ENCODE measurements at regions not wholly inside any gene's neighbourhood (a gene's known extent, or its start where the extent isn't known, plus 50 kb on each side); places are given as distances from the start of the nearest gene placed in this dataset.

- in situ Hi-C loops (cut with MboI) (no loop called here), intact Hi-C loops (cut with micrococcal nuclease; ENCODE audit: unreplicated experiment) (no loop called here)
- no peak for TF ChIP-seq KLF5 (IDR thresholded peaks at IDR 0.05; ENCODE audit: partially characterized antibody)
- no peak for TF ChIP-seq TCF12 (IDR thresholded peaks at IDR 0.05; ENCODE audit: low read depth, low read length)
- TF ChIP-seq CBX5 (IDR thresholded peaks at IDR 0.05; ENCODE audit: low read depth) = no peak
- no peaks in the 10 kb centered on the region for H3K36me3 ChIP-seq (ENCODE audit: control insufficient read depth in 2 of 2, insufficient read depth in 2 of 2, low read length in 1 of 2)
- H3K9me3 ChIP-seq (replicated peaks; ENCODE audit: control insufficient read depth, insufficient read depth, low read length) = no peaks in the 10 kb centered on the region
- H3K4me1 ChIP-seq (ENCODE audit: control insufficient read depth, insufficient read depth, low read length) = no peaks in the 10 kb centered on the region
- no peak overlapping the region for H2AFZ ChIP-seq (ENCODE audit: control insufficient read depth, low read depth, low read length)
- WGBS (ENCODE audit: insufficient coverage, insufficient replicate concordance, low lambda C conversion rate, missing lambda C conversion rate) = 79% methylated on average over 4 of the region's 4 CpGs
- no peak for ATAC-seq
- H3K9ac ChIP-seq (ENCODE audit: control insufficient read depth, insufficient read depth, low read length) = no peak overlapping the region
- ChIA-PET SMC1A (ENCODE audit: uncharacterized antibody, unreplicated experiment) (interaction anchor here (1.1 kb wide), 1 partner anchor 10 kb away, joined by 3 read pairs; no protein-coding TSS in a partner anchor), RAD21 (ENCODE audit: unreplicated experiment) (no interaction called here), POLR2A (no interaction called here), CTCF (interaction anchor here (0.6 kb wide), 1 partner anchor 271 kb away, joined by 3 read pairs; no protein-coding TSS in a partner anchor)
- no peak overlapping the region for H3K4me3 ChIP-seq
- no TSS peak for BruUV-seq (replicated peaks)
- DNase-seq (ENCODE audit: low read depth, low spot score) = no peak
- H3K27me3 ChIP-seq (replicated peaks in 1 of 2; ENCODE audit: control insufficient read depth in 2 of 2, insufficient read depth in 2 of 2, low read length in 1 of 2) = no peaks in the 10 kb centered on the region
- no peaks in the 10 kb centered on the region for H3K79me2 ChIP-seq (ENCODE audit: control insufficient read depth, insufficient read depth, low read length)
- no peak overlapping the region for H3K27ac ChIP-seq (ENCODE audit: control insufficient read depth, insufficient read depth)
- FAIRE-seq = no peak
- H3K4me2 ChIP-seq (ENCODE audit: control insufficient read depth, insufficient read depth) = no peak overlapping the region
- no peaks in the 10 kb centered on the region for H4K20me1 ChIP-seq (ENCODE audit: control insufficient read depth, insufficient read depth)
Observed at GRCh38 chr5:96141749-96142148, 180.1 kb upstream of the ELL2 start.

- BruUV-seq (replicated peaks) = no TSS peak
- H4K20me1 ChIP-seq (ENCODE audit: control insufficient read depth, insufficient read depth) = no peaks in the 10 kb centered on the region
- H3K27me3 ChIP-seq (replicated peaks in 1 of 2; ENCODE audit: control insufficient read depth in 2 of 2, insufficient read depth in 2 of 2, low read length in 1 of 2) = no peaks in the 10 kb centered on the region
- ATAC-seq = no peak
- ChIA-PET RAD21 (ENCODE audit: unreplicated experiment) (no interaction called here), POLR2A (no interaction called here), SMC1A (ENCODE audit: uncharacterized antibody, unreplicated experiment) (interaction anchor here (0.9 to 1.4 kb wide), 4 partner anchors 25 to 247 kb away, joined by 3 read pairs; no protein-coding TSS in a partner anchor), CTCF (no interaction called here)
- WGBS (ENCODE audit: insufficient coverage, insufficient replicate concordance, low lambda C conversion rate, missing lambda C conversion rate) = 71% methylated on average over 2 of the region's 2 CpGs
- intact Hi-C loops (cut with micrococcal nuclease; ENCODE audit: unreplicated experiment) (no loop called here), in situ Hi-C loops (cut with MboI) (no loop called here)
- H3K4me1 ChIP-seq (ENCODE audit: control insufficient read depth, insufficient read depth, low read length) = no peaks in the 10 kb centered on the region
- H3K27ac ChIP-seq (ENCODE audit: control insufficient read depth, insufficient read depth) = no peak overlapping the region
- H3K9ac ChIP-seq (ENCODE audit: control insufficient read depth, insufficient read depth, low read length) = no peak overlapping the region
- DNase-seq (ENCODE audit: low read depth, low spot score) = no peak
- no peaks in the 10 kb centered on the region for H3K79me2 ChIP-seq (ENCODE audit: control insufficient read depth, insufficient read depth, low read length)
- no peak for FAIRE-seq
- H3K4me2 ChIP-seq (ENCODE audit: control insufficient read depth, insufficient read depth) = no peak overlapping the region
- no peaks in the 10 kb centered on the region for H3K9me3 ChIP-seq (replicated peaks; ENCODE audit: control insufficient read depth, insufficient read depth, low read length)
- no peak overlapping the region for H2AFZ ChIP-seq (ENCODE audit: control insufficient read depth, low read depth, low read length)
- H3K4me3 ChIP-seq = no peak overlapping the region
- H3K36me3 ChIP-seq (ENCODE audit: control insufficient read depth in 2 of 2, insufficient read depth in 2 of 2, low read length in 1 of 2) = no peaks in the 10 kb centered on the region
- TF ChIP-seq EP300 (IDR thresholded peaks at IDR 0.05; ENCODE audit: borderline replicate concordance in 1 of 2, control insufficient read depth in 1 of 2, low read depth in 2 of 2, low read length in 2 of 2) = no peak
- TF ChIP-seq E2F4 (IDR thresholded peaks at IDR 0.05; ENCODE audit: low read depth, low read length) = no peak
- no peak for TF ChIP-seq SUZ12 (IDR thresholded peaks at IDR 0.05; ENCODE audit: unreplicated experiment)
- TF ChIP-seq MYB (IDR thresholded peaks at IDR 0.05; ENCODE audit: borderline replicate concordance, low read depth, low read length) = no peak
- TF ChIP-seq SIN3A (IDR thresholded peaks at IDR 0.05; ENCODE audit: low read depth, low read length) = no peak
- TF ChIP-seq BCLAF1 (IDR thresholded peaks at IDR 0.05) = no peak
- no peak for TF ChIP-seq CBFB (IDR thresholded peaks at IDR 0.05; ENCODE audit: low read depth)
- TF ChIP-seq RAD21 (IDR thresholded peaks at IDR 0.05; ENCODE audit: insufficient read depth, low read depth, low read length) = no peak
- TF ChIP-seq HDAC6 (IDR thresholded peaks at IDR 0.05; ENCODE audit: unreplicated experiment) = no peak
- no peak for TF ChIP-seq EED (IDR thresholded peaks at IDR 0.05; ENCODE audit: low read depth)
- no peak for TF ChIP-seq IRF3 (IDR thresholded peaks at IDR 0.05)
Observed at GRCh38 chr5:96140496-96140895, 178.8 kb upstream of the ELL2 start.
